ENCODE measurements at regions not wholly inside any gene's neighbourhood (a gene's known extent, or its start where the extent isn't known, plus 50 kb on each side); places are given as distances from the start of the nearest gene placed in this dataset.

DNA sequence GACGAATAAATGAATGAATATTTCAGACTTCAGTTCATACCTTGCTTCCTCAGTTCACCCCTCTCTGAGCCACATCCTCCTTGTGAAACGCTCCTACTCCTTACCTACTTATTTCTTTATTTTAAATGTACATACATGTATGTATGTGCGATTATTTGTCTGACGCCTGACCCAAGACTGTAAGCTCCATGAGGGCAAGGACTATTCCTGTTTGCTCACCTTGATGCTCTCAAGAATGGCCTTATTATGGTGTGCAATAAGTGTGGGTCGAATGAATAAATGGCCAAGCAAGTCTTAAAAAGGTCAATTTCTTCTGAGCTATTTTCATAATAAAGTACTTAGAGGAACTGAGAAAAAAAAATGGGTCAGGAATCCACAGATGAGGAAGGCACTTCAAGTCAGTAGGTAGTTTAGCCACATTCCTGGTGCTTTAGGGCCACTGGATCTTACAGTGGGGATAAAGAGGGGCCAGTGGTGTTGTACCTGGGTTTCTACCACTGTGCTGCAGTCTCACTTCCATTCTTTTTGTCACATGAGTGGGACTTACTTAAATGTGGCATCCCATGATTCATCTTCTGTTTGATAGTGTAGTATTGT is 74.7 kb downstream of the SDC1 start:
- no peak for ATAC-seq (ENCODE audit: insufficient read depth, low read depth)
- Histone ChIP-seq H3K4me1 (ENCODE audit: insufficient read depth, low read length) (no peaks in the 10 kb centered on the region), H2AFZ (ENCODE audit: low read depth, low read length) (no peak overlapping the region), H3K4me2 (ENCODE audit: insufficient read depth, low read length) (no peak overlapping the region), H3K79me2 (ENCODE audit: insufficient read depth, low read length) (no peaks in the 10 kb centered on the region), H3K9ac (ENCODE audit: low read depth, low read length) (no peak overlapping the region), H3K27ac (ENCODE audit: low read length) (no peak overlapping the region), H3K27me3 (ENCODE audit: insufficient read depth, low read length, poor library complexity) (peaks cover 3% of the 10 kb centered on the region), H3K36me3 (ENCODE audit: insufficient read depth, low read length) (no peaks in the 10 kb centered on the region), H3K4me3 (ENCODE audit: low read depth in 1 of 2, low read length in 2 of 2) (no peak overlapping the region), H3K9me3 (ENCODE audit: insufficient read depth, low read length, severe bottlenecking) (no peaks in the 10 kb centered on the region), H4K20me1 (ENCODE audit: insufficient read depth, low read length) (no peaks in the 10 kb centered on the region)
- no peak for TF ChIP-seq EZH2 (IDR thresholded peaks at IDR 0.05; ENCODE audit: borderline replicate concordance, low read depth, low read length, severe bottlenecking)
- TF ChIP-seq, protein P1, sequence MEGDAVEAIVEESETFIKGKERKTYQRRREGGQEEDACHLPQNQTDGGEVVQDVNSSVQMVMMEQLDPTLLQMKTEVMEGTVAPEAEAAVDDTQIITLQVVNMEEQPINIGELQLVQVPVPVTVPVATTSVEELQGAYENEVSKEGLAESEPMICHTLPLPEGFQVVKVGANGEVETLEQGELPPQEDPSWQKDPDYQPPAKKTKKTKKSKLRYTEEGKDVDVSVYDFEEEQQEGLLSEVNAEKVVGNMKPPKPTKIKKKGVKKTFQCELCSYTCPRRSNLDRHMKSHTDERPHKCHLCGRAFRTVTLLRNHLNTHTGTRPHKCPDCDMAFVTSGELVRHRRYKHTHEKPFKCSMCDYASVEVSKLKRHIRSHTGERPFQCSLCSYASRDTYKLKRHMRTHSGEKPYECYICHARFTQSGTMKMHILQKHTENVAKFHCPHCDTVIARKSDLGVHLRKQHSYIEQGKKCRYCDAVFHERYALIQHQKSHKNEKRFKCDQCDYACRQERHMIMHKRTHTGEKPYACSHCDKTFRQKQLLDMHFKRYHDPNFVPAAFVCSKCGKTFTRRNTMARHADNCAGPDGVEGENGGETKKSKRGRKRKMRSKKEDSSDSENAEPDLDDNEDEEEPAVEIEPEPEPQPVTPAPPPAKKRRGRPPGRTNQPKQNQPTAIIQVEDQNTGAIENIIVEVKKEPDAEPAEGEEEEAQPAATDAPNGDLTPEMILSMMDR (IDR thresholded peaks at IDR 0.05; ENCODE audit: borderline replicate concordance, extremely low read depth, low read length, poor library complexity, severe bottlenecking) = no peak
- no peak for DNase-seq

DNA sequence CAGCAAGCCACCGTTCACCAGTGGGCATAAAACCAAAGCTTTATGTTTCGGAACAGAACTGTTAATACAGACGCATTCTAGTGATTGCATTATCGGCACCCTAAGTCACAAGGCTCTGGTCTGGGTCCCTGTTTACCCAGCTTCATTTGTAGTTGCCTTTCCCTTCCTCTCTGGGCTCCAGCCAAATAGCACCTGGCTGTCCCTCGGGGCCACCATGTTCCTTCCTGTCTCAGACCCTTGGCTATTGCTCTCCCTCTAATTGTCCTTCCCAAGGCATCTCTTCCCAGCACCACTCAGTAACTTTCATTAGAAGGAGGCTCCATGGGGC is 75.3 kb downstream of the SDC1 start:
- Histone ChIP-seq H3K36me3 (ENCODE audit: insufficient read depth, low read length) (no peaks in the 10 kb centered on the region), H3K27me3 (ENCODE audit: insufficient read depth, low read length, poor library complexity) (peaks cover 3% of the 10 kb centered on the region), H4K20me1 (ENCODE audit: insufficient read depth, low read length) (no peaks in the 10 kb centered on the region), H3K27ac (ENCODE audit: low read length) (no peak overlapping the region), H3K9ac (ENCODE audit: low read depth, low read length) (no peak overlapping the region), H2AFZ (ENCODE audit: low read depth, low read length) (no peak overlapping the region), H3K79me2 (ENCODE audit: insufficient read depth, low read length) (no peaks in the 10 kb centered on the region), H3K4me3 (ENCODE audit: low read depth in 1 of 2, low read length in 2 of 2) (no peak overlapping the region), H3K9me3 (ENCODE audit: insufficient read depth, low read length, severe bottlenecking) (no peaks in the 10 kb centered on the region), H3K4me2 (ENCODE audit: insufficient read depth, low read length) (no peak overlapping the region), H3K4me1 (ENCODE audit: insufficient read depth, low read length) (no peaks in the 10 kb centered on the region)
- DNase-seq (no peak), ATAC-seq (ENCODE audit: insufficient read depth, low read depth) (no peak)
- TF ChIP-seq, protein P1 (IDR thresholded peaks at IDR 0.05; ENCODE audit: borderline replicate concordance, extremely low read depth, low read length, poor library complexity, severe bottlenecking) = no peak
- no peak for TF ChIP-seq EZH2 (IDR thresholded peaks at IDR 0.05; ENCODE audit: borderline replicate concordance, low read depth, low read length, severe bottlenecking)

- TF ChIP-seq EZH2 (IDR thresholded peaks at IDR 0.05; ENCODE audit: borderline replicate concordance, low read depth, low read length, severe bottlenecking) = no peak
- H3K79me2 ChIP-seq (ENCODE audit: insufficient read depth, low read length) = no peaks in the 10 kb centered on the region
- no peak overlapping the region for H3K9ac ChIP-seq (ENCODE audit: low read depth, low read length)
- no peak overlapping the region for H3K4me2 ChIP-seq (ENCODE audit: insufficient read depth, low read length)
- no peak for DNase-seq
- H3K4me1 ChIP-seq (ENCODE audit: insufficient read depth, low read length) = no peaks in the 10 kb centered on the region
- H3K36me3 ChIP-seq (ENCODE audit: insufficient read depth, low read length) = no peaks in the 10 kb centered on the region
- no peak overlapping the region for H3K4me3 ChIP-seq (ENCODE audit: low read depth in 1 of 2, low read length in 2 of 2)
- ATAC-seq (ENCODE audit: insufficient read depth, low read depth) = no peak
- peaks cover 3% of the 10 kb centered on the region for H3K27me3 ChIP-seq (ENCODE audit: insufficient read depth, low read length, poor library complexity)
- H3K9me3 ChIP-seq (ENCODE audit: insufficient read depth, low read length, severe bottlenecking) = no peaks in the 10 kb centered on the region
- H2AFZ ChIP-seq (ENCODE audit: low read depth, low read length) = no peak overlapping the region
- H3K27ac ChIP-seq (ENCODE audit: low read length) = no peak overlapping the region
- no peaks in the 10 kb centered on the region for H4K20me1 ChIP-seq (ENCODE audit: insufficient read depth, low read length)
Measured at GRCh38 chr2:20148923-20149702, 75.8 kb downstream of the SDC1 start.

GRCh38 chr2:20148426-20148922 is 76.5 kb downstream of the SDC1 start:
- H4K20me1 ChIP-seq (ENCODE audit: insufficient read depth, low read length) = no peaks in the 10 kb centered on the region
- H3K9me3 ChIP-seq (ENCODE audit: insufficient read depth, low read length, severe bottlenecking) = no peaks in the 10 kb centered on the region
- DNase-seq (no peak), ATAC-seq (ENCODE audit: insufficient read depth, low read depth) (no peak)
- no peak overlapping the region for H3K4me3 ChIP-seq (ENCODE audit: low read depth in 1 of 2, low read length in 2 of 2)
- H3K27ac ChIP-seq (ENCODE audit: low read length) = no peak overlapping the region
- H3K4me2 ChIP-seq (ENCODE audit: insufficient read depth, low read length) = no peak overlapping the region
- H3K4me1 ChIP-seq (ENCODE audit: insufficient read depth, low read length) = no peaks in the 10 kb centered on the region
- H3K27me3 ChIP-seq (ENCODE audit: insufficient read depth, low read length, poor library complexity) = peaks cover 3% of the 10 kb centered on the region
- H3K36me3 ChIP-seq (ENCODE audit: insufficient read depth, low read length) = no peaks in the 10 kb centered on the region
- H3K9ac ChIP-seq (ENCODE audit: low read depth, low read length) = no peak overlapping the region
- no peak overlapping the region for H2AFZ ChIP-seq (ENCODE audit: low read depth, low read length)
- no peaks in the 10 kb centered on the region for H3K79me2 ChIP-seq (ENCODE audit: insufficient read depth, low read length)
- TF ChIP-seq, protein P1 (IDR thresholded peaks at IDR 0.05; ENCODE audit: borderline replicate concordance, extremely low read depth, low read length, poor library complexity, severe bottlenecking) = no peak
- TF ChIP-seq EZH2 (IDR thresholded peaks at IDR 0.05; ENCODE audit: borderline replicate concordance, low read depth, low read length, severe bottlenecking) = no peak
